GM19468 (cell line): ENCODE measurements at regions not wholly inside any gene's neighbourhood (a gene's known extent, or its start where the extent isn't known, plus 50 kb on each side); places are given as distances from the start of the nearest gene placed in this dataset.
"Not testable (repeated sequence)": the region's sequence is repeated elsewhere in the genome, so short reads cannot be mapped to it uniquely, and the experiment has no call there.

Experiments
- ATAC-seq: cut with Tn5 transposase; IDR thresholded peaks from one replicate; pipeline ENCODE4 v1.9.1; 2021; ENCODE audit warnings: mild to moderate bottlenecking, moderate library complexity, moderate number of reproducible peaks; ENCODE audit not compliant: unreplicated experiment; ENCODE audit errors: extremely low read depth

- ATAC-seq = no peak
Measured at GRCh38 chr3:118803096-118803476, 231.6 kb downstream of the IGSF11 start.

GRCh38 chr3:118805007-118805406, 229.6 kb downstream of the IGSF11 start:
- ATAC-seq = no peak

- no peak for ATAC-seq
Measured at GRCh38 chr3:118806423-118806822, 228.2 kb downstream of the IGSF11 start.

- ATAC-seq = not testable (repeated sequence)
Measured at GRCh38 chr3:118807349-118807748, 227.3 kb downstream of the IGSF11 start.

GRCh38 chr3:118808723-118809122, 225.9 kb downstream of the IGSF11 start:
- no peak for ATAC-seq

GRCh38 chr3:118809696-118810498, 224.7 kb downstream of the IGSF11 start:
- peak; percentile 27 for ATAC-seq

- peak; percentile 16 for ATAC-seq
Measured at GRCh38 chr3:118810499-118811035, 224.1 kb downstream of the IGSF11 start.

GRCh38 chr3:118811236-118811732, 223.4 kb downstream of the IGSF11 start:
- ATAC-seq = no peak

GRCh38 chr3:118813472-118813871, 221.2 kb downstream of the IGSF11 start:
- no peak for ATAC-seq

GRCh38 chr3:118817748-118818165, 216.9 kb downstream of the IGSF11 start:
- ATAC-seq = peak; percentile 76

- no peak for ATAC-seq
Measured at GRCh38 chr3:118818386-118818785, 216.3 kb downstream of the IGSF11 start.

- ATAC-seq = no peak
Measured at GRCh38 chr3:118823626-118824025, 211.0 kb downstream of the IGSF11 start.

- ATAC-seq = no peak
Measured at GRCh38 chr3:118827446-118827845, 207.2 kb downstream of the IGSF11 start.

- no peak for ATAC-seq
Measured at GRCh38 chr3:118828351-118828750, 206.3 kb downstream of the IGSF11 start.

- no peak for ATAC-seq
Measured at GRCh38 chr3:118833075-118833474, 201.6 kb downstream of the IGSF11 start.

- no peak for ATAC-seq
Measured at GRCh38 chr3:118838871-118839270, 195.8 kb downstream of the IGSF11 start.

GRCh38 chr3:118842147-118842863, 192.3 kb downstream of the IGSF11 start:
- ATAC-seq = peak; percentile 14

GRCh38 chr3:118846176-118846575, 188.5 kb downstream of the IGSF11 start:
- ATAC-seq = no peak
